ENCODE measurements at regions not wholly inside any gene's neighbourhood (a gene's known extent, or its start where the extent isn't known, plus 50 kb on each side); places are given as distances from the start of the nearest gene placed in this dataset.

DNA sequence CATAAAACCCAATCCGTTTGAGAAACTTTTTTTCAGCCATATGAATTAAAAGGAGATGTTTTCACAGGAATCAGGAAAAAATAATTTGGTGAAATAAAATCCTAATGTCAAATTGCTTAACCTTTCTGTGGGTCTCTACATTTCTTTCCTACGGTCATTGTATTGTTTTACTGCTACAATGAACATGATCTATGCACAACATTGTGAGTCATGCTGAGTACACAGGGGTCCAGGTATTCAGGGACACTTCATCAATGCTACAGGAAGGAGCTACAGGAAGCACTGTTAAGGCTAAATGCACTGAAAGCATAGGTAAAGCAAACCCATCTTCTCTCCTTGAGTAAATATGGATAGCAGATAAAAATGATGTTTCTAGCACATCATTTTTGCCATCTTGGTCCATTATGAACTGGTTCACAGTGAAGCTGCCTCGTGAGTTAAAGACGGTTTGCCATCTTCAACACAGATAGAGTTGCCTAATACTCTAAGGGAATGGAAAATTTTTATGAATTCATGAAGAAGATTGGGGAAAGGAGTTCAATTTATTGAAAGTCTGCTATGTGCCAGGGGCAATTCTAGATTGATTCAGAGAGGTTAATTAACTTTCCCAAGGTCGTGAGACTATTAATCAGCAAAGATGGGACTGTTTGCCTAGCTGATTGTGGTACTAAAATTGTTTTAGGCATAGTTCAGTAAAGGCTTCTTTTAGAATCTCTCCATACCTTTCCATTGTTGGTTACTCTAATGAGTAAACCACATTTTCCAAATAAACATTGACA lies 85.5 kb downstream of the DIRAS2 start:
- no peak for ATAC-seq
- Histone ChIP-seq H3K9me3 (ENCODE audit: control insufficient read depth in 1 of 2, insufficient read depth in 1 of 2, low read depth in 1 of 2, low read length in 2 of 2) (no peaks in the 10 kb centered on the region), H3K27ac (ENCODE audit: low read depth, low read length) (no peak overlapping the region), H3K4me2 (ENCODE audit: low read length) (no peak overlapping the region), H3K9me2 (ENCODE audit: insufficient read depth) (no peaks in the 10 kb centered on the region), H3K4me3 (replicated peaks in 1 of 2; ENCODE audit: low read depth in 1 of 2, low read length in 2 of 2) (no peak overlapping the region), H3K79me2 (ENCODE audit: insufficient read depth, low read length) (no peaks in the 10 kb centered on the region), H4K20me1 (ENCODE audit: insufficient read depth) (no peaks in the 10 kb centered on the region), H3K27me3 (ENCODE audit: insufficient read depth, low read length) (0 out of 2 replicates have a peak, but pooled peaks cover 4% of the 10 kb centered on the region), H3K9ac (ENCODE audit: low read length) (no peak overlapping the region), H3K4me1 (ENCODE audit: control insufficient read depth in 1 of 2, insufficient read depth in 2 of 2, low read length in 2 of 2) (no peaks in the 10 kb centered on the region), H3K36me3 (ENCODE audit: control insufficient read depth in 1 of 2, insufficient read depth in 2 of 2, low read length in 2 of 2) (no peaks in the 10 kb centered on the region), H2AFZ (ENCODE audit: low read depth, low read length, poor library complexity, severe bottlenecking) (no peak overlapping the region)
- no peak for DNase-seq (ENCODE audit: low read depth, low spot score)
- RAD21 ChIA-PET (ENCODE audit: low non-redundant PET in 1 of 2, low total read pairs in 2 of 2, uncharacterized antibody in 2 of 2, unreplicated experiment in 2 of 2), result no interaction called here
- POLR2A ChIA-PET, result interaction anchor here (0.6 kb wide), 1 partner anchor 177 kb away, joined by 3 read pairs; no protein-coding TSS in a partner anchor
- intact Hi-C loops (cut with micrococcal nuclease), result no loop called here
- CTCF ChIA-PET, result interaction anchor here (0.6 kb wide), 1 partner anchor 242 kb away, joined by 3 read pairs; no protein-coding TSS in a partner anchor
- no TSS peak for BruUV-seq (replicated peaks)
- TF ChIP-seq EZH2 (IDR thresholded peaks at IDR 0.05) (no peak), ELF1 (IDR thresholded peaks at IDR 0.05; ENCODE audit: borderline replicate concordance, low read depth) (no peak)

DNA sequence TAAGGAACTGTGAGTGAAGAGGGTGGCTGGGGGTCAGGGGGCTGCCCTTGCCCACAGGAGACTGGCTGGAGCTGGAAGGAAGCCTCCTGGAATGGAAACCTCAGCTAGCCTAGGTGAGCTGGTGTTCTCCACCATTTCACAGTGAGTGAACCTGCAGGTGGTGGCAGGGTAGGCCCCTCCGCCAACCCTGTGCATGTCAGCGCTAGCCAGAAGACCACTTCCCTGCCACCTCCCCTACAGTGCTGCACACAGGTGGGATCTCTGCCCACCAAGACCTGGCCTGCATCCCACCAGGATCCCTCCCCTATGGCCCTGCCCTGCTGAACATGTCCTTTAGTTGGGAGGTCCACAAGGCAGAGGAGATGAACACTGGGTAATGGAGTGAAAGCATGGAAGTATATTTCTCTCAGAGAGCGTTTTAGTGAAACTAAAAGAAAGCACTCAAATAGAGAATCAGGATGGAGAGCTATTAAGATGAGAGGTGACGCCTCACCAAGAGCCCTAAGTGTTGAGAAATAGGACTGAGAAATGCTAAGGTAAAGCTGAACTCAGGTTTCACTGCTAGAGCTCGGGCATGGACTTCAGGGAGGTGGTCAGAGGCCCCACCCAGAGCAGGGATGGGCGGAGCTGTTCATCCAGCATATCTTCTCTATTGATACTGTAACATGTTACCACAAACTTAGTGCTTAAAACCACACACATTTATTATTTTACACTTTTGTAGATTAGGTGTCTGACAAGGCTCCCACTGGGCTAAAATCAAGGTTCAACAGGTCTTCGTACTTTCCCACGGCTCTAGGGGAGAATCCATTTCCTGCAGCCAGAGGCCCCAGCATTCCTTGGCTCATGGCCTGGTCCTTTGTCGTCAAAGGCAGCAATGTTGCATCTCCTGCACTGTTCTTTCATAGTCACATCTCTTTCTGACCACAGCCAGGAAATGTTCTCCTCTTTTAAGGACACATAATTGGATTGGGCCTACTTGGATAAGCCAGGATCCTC lies 83.2 kb downstream of the DIRAS2 start:
- Histone ChIP-seq H3K79me2 (ENCODE audit: insufficient read depth, low read length) (no peaks in the 10 kb centered on the region), H2AFZ (ENCODE audit: low read depth, low read length, poor library complexity, severe bottlenecking) (no peak overlapping the region), H3K9ac (ENCODE audit: low read length) (no peak overlapping the region), H3K9me2 (ENCODE audit: insufficient read depth) (no peaks in the 10 kb centered on the region), H3K27ac (ENCODE audit: low read depth, low read length) (no peak overlapping the region), H3K4me2 (ENCODE audit: low read length) (no peak overlapping the region), H3K36me3 (ENCODE audit: control insufficient read depth in 1 of 2, insufficient read depth in 2 of 2, low read length in 2 of 2) (no peaks in the 10 kb centered on the region), H3K9me3 (ENCODE audit: control insufficient read depth in 1 of 2, insufficient read depth in 1 of 2, low read depth in 1 of 2, low read length in 2 of 2) (no peaks in the 10 kb centered on the region), H3K4me3 (replicated peaks in 1 of 2; ENCODE audit: low read depth in 1 of 2, low read length in 2 of 2) (no peak overlapping the region), H4K20me1 (ENCODE audit: insufficient read depth) (no peaks in the 10 kb centered on the region), H3K4me1 (ENCODE audit: control insufficient read depth in 1 of 2, insufficient read depth in 2 of 2, low read length in 2 of 2) (no peaks in the 10 kb centered on the region), H3K27me3 (ENCODE audit: insufficient read depth, low read length) (0 out of 2 replicates have a peak, but pooled peaks cover 1% of the 10 kb centered on the region)
- intact Hi-C loops (cut with micrococcal nuclease), result no loop called here
- BruUV-seq (replicated peaks), result no TSS peak
- ChIA-PET CTCF (no interaction called here), RAD21 (ENCODE audit: low non-redundant PET in 1 of 2, low total read pairs in 2 of 2, uncharacterized antibody in 2 of 2, unreplicated experiment in 2 of 2) (no interaction called here), POLR2A (no interaction called here)
- no peak for ATAC-seq
- no peak for DNase-seq (ENCODE audit: low read depth, low spot score)
- TF ChIP-seq TCF7L2 (IDR thresholded peaks at IDR 0.05; ENCODE audit: borderline replicate concordance, extremely low read depth, insufficient read depth, insufficient read length) (no peak), POLR2AphosphoS5 (IDR thresholded peaks at IDR 0.05; ENCODE audit: low read depth, low read length) (no peak), ZFX (IDR thresholded peaks at IDR 0.05) (no peak), ZNF274 (IDR thresholded peaks at IDR 0.05; ENCODE audit: low read depth, low read length) (no peak), SIN3A (IDR thresholded peaks at IDR 0.05; ENCODE audit: low read depth) (no peak), EGR1 (IDR thresholded peaks at IDR 0.05; ENCODE audit: low read depth) (no peak), JUND (IDR thresholded peaks at IDR 0.05) (no peak), SP1 (IDR thresholded peaks at IDR 0.05; ENCODE audit: low read depth) (no peak), ELF1 (IDR thresholded peaks at IDR 0.05; ENCODE audit: borderline replicate concordance, low read depth) (no peak), CBX3 (IDR thresholded peaks at IDR 0.05; ENCODE audit: low read depth) (no peak), SRF (IDR thresholded peaks at IDR 0.05; ENCODE audit: low read depth) (no peak), CEBPB (IDR thresholded peaks at IDR 0.05; ENCODE audit: low read depth) (no peak)
- TF ChIP-seq, protein P1, sequence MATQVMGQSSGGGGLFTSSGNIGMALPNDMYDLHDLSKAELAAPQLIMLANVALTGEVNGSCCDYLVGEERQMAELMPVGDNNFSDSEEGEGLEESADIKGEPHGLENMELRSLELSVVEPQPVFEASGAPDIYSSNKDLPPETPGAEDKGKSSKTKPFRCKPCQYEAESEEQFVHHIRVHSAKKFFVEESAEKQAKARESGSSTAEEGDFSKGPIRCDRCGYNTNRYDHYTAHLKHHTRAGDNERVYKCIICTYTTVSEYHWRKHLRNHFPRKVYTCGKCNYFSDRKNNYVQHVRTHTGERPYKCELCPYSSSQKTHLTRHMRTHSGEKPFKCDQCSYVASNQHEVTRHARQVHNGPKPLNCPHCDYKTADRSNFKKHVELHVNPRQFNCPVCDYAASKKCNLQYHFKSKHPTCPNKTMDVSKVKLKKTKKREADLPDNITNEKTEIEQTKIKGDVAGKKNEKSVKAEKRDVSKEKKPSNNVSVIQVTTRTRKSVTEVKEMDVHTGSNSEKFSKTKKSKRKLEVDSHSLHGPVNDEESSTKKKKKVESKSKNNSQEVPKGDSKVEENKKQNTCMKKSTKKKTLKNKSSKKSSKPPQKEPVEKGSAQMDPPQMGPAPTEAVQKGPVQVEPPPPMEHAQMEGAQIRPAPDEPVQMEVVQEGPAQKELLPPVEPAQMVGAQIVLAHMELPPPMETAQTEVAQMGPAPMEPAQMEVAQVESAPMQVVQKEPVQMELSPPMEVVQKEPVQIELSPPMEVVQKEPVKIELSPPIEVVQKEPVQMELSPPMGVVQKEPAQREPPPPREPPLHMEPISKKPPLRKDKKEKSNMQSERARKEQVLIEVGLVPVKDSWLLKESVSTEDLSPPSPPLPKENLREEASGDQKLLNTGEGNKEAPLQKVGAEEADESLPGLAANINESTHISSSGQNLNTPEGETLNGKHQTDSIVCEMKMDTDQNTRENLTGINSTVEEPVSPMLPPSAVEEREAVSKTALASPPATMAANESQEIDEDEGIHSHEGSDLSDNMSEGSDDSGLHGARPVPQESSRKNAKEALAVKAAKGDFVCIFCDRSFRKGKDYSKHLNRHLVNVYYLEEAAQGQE (IDR thresholded peaks at IDR 0.05; ENCODE audit: low read depth), result no peak
- TF ChIP-seq, protein P2, sequence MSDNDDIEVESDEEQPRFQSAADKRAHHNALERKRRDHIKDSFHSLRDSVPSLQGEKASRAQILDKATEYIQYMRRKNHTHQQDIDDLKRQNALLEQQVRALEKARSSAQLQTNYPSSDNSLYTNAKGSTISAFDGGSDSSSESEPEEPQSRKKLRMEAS (IDR thresholded peaks at IDR 0.05), result no peak
